PC-9 (cell line): ENCODE measurements at regions not wholly inside any gene's neighbourhood (a gene's known extent, or its start where the extent isn't known, plus 50 kb on each side); places are given as distances from the start of the nearest gene placed in this dataset.

Experiments used
- EZH2 ChIP-seq: fragments of 200-600 bp; sonication (generic); IDR thresholded peaks from 2 replicates; pipeline ENCODE4 v1.8.0; 2017; ENCODE audit warnings: antibody characterized with exemption, low read depth
- TF ChIP-seq, protein P1 (sequence below): fragments of 200-600 bp; sonication (generic); conservative IDR thresholded peaks from 2 replicates; pipeline ENCODE4 v1.6.1; 2017; ENCODE audit warnings: mixed run types, antibody characterized with exemption, mild to moderate bottlenecking, moderate library complexity

DNA sequence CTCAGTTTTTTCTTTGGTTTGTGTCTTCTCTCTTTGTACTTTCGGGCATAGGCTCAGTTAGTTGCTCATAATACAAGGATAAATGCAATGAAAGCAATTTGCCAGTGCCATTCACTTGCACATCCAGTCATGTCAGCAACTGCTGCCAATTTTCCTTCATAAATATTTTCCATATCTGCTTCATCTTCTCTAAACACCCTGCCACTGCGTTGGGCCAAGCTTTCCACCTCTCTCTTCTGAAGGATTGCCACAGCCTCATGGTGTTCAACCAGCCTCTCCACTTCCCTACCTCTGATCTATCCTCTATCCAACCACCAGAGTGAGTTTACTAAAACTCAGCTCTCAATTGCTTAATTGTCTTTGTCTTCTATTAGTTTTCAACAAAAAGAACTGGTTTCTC lies 192.5 kb upstream of the ZNF462 start:
- TF ChIP-seq, protein P1, sequence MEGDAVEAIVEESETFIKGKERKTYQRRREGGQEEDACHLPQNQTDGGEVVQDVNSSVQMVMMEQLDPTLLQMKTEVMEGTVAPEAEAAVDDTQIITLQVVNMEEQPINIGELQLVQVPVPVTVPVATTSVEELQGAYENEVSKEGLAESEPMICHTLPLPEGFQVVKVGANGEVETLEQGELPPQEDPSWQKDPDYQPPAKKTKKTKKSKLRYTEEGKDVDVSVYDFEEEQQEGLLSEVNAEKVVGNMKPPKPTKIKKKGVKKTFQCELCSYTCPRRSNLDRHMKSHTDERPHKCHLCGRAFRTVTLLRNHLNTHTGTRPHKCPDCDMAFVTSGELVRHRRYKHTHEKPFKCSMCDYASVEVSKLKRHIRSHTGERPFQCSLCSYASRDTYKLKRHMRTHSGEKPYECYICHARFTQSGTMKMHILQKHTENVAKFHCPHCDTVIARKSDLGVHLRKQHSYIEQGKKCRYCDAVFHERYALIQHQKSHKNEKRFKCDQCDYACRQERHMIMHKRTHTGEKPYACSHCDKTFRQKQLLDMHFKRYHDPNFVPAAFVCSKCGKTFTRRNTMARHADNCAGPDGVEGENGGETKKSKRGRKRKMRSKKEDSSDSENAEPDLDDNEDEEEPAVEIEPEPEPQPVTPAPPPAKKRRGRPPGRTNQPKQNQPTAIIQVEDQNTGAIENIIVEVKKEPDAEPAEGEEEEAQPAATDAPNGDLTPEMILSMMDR, result no peak
- TF ChIP-seq EZH2, result no peak
